ENCODE measurements at regions not wholly inside any gene's neighbourhood (a gene's known extent, or its start where the extent isn't known, plus 50 kb on each side); places are given as distances from the start of the nearest gene placed in this dataset.

DNA sequence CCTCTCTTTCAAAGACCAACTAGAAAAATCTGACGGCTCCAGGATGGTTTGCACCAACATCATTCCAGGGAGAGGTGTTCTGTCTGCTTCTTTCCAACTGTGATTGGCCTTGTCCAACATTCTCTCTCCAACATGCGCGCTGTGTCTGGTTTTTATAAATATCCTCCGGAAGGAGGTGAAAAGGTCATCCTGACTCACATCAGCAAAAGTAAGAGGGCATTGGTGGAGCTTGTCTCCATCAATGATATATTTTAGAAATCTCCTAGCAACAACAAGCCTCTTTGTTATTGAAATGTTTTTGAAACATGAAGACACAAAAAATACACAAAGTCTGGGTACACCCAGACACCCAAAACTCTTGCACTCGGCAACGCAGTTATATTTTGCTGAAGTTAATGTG lies 475.3 kb upstream of the JARID2 start (continued):
- TF ChIP-seq, protein P1, sequence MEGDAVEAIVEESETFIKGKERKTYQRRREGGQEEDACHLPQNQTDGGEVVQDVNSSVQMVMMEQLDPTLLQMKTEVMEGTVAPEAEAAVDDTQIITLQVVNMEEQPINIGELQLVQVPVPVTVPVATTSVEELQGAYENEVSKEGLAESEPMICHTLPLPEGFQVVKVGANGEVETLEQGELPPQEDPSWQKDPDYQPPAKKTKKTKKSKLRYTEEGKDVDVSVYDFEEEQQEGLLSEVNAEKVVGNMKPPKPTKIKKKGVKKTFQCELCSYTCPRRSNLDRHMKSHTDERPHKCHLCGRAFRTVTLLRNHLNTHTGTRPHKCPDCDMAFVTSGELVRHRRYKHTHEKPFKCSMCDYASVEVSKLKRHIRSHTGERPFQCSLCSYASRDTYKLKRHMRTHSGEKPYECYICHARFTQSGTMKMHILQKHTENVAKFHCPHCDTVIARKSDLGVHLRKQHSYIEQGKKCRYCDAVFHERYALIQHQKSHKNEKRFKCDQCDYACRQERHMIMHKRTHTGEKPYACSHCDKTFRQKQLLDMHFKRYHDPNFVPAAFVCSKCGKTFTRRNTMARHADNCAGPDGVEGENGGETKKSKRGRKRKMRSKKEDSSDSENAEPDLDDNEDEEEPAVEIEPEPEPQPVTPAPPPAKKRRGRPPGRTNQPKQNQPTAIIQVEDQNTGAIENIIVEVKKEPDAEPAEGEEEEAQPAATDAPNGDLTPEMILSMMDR (conservative IDR thresholded peaks at IDR 0.05; ENCODE audit: low read depth in 2 of 2), result no peak
- TF ChIP-seq JUNB (IDR thresholded peaks at IDR 0.05; ENCODE audit: unreplicated experiment) (no peak), EZH2phosphoT487 (IDR thresholded peaks at IDR 0.05; ENCODE audit: unreplicated experiment) (no peak)
- TF ChIP-seq, protein P2, sequence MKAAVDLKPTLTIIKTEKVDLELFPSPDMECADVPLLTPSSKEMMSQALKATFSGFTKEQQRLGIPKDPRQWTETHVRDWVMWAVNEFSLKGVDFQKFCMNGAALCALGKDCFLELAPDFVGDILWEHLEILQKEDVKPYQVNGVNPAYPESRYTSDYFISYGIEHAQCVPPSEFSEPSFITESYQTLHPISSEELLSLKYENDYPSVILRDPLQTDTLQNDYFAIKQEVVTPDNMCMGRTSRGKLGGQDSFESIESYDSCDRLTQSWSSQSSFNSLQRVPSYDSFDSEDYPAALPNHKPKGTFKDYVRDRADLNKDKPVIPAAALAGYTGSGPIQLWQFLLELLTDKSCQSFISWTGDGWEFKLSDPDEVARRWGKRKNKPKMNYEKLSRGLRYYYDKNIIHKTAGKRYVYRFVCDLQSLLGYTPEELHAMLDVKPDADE (IDR thresholded peaks at IDR 0.05), result no peak

DNA sequence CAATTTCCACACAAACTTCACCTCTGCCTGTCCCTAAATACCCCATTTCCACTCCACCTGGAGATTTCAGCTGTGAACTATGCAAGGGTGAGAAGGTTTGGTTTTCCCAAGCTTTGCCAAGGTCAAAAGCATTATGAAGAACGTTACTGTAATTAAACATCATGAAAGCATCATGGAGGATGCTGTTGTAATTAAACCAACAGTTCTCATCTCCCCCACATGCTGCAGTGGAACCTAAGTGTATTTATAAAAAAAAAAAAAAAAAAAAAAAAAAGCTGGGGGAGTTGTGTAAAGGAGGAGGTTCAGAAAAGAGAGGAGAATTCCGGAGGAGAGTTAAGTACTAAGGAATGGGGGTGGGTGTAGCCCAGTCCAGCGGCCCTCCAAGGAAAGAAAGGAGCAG lies 474.9 kb upstream of the JARID2 start:
- Mint-ChIP-seq H3K36me3 (ENCODE audit: low read depth) (no peaks in the 10 kb centered on the region), H3K27me3 (ENCODE audit: insufficient read depth, low read depth, poor library complexity) (peaks cover 5% of the 10 kb centered on the region), H3K9me3 (no peaks in the 10 kb centered on the region; the same call in 1 of the 3 replicates), H3K4me3 (no peak overlapping the region), H3K27ac (no peak overlapping the region), H3K4me1 (peaks cover 8% of the 10 kb centered on the region; the same call in 2 of the 3 replicates)
- H3K79me2 ChIP-seq (replicated peaks; ENCODE audit: insufficient read depth), result no peaks in the 10 kb centered on the region; the same call in 1 of the 2 replicates
- no peak overlapping the region for H2AFZ ChIP-seq
- no peaks in the 10 kb centered on the region for H3K27me3 ChIP-seq (ENCODE audit: insufficient read depth)
- H3K4me2 ChIP-seq, result no peak overlapping the region
- peaks cover 10% of the 10 kb centered on the region for H3K9me2 ChIP-seq (ENCODE audit: insufficient read depth)
- no peaks in the 10 kb centered on the region; the same call in 1 of the 2 replicates for H3F3A ChIP-seq (replicated peaks; ENCODE audit: low read depth)
- DNase-seq (ENCODE audit: low spot score) (no peak), ATAC-seq (no peak)
- no peak overlapping the region for H3K27ac ChIP-seq (ENCODE audit: low read depth)
- H3K4me1 ChIP-seq (ENCODE audit: insufficient read depth), result peaks cover 8% of the 10 kb centered on the region; the same call in 1 of the 2 replicates
- no peak overlapping the region for H3K4me3 ChIP-seq
- H4K20me1 ChIP-seq (replicated peaks; ENCODE audit: insufficient read depth), result no peaks in the 10 kb centered on the region
- no peaks in the 10 kb centered on the region for H3K36me3 ChIP-seq (ENCODE audit: insufficient read depth)
- TF ChIP-seq ZNF462 (CRISPR knock-in tag; IDR thresholded peaks at IDR 0.05) (no peak), ZNF331 (CRISPR knock-in tag; IDR thresholded peaks at IDR 0.05; ENCODE audit: low read depth) (no peak), NANOG (IDR thresholded peaks at IDR 0.05; ENCODE audit: borderline replicate concordance) (no peak), ZNF114 (CRISPR knock-in tag; IDR thresholded peaks at IDR 0.05) (no peak), JUNB (IDR thresholded peaks at IDR 0.05; ENCODE audit: unreplicated experiment) (no peak), EZH2 (IDR thresholded peaks at IDR 0.05; ENCODE audit: low read depth, unreplicated experiment) (no peak), POLR2AphosphoS5 (IDR thresholded peaks at IDR 0.05; ENCODE audit: low read depth) (no peak), STAT1 (IDR thresholded peaks at IDR 0.05; ENCODE audit: unreplicated experiment) (no peak), EZH2phosphoT487 (IDR thresholded peaks at IDR 0.05; ENCODE audit: unreplicated experiment) (no peak)
- TF ChIP-seq, protein P2 (IDR thresholded peaks at IDR 0.05), result no peak
- TF ChIP-seq, protein P1 (conservative IDR thresholded peaks at IDR 0.05; ENCODE audit: low read depth in 2 of 2), result no peak
